Limb (tissue), 2 donors: ENCODE measurements at regions not wholly inside any gene's neighbourhood (a gene's known extent, or its start where the extent isn't known, plus 50 kb on each side); places are given as distances from the start of the nearest gene placed in this dataset.
"Not testable (repeated sequence)": the region's sequence is repeated elsewhere in the genome, so short reads cannot be mapped to it uniquely, and the experiment has no call there.

Source experiments
- DNase-seq, 2 donors: peaks; one replicate each; pipeline ENCODE4 v3.0.0-alpha.2; 2016; ENCODE audit errors: extremely low spot score in 2 of 2

- not testable (repeated sequence) for DNase-seq
Measured at GRCh38 chr6:170036367-170036766, 254.5 kb downstream of the DLL1 start.

GRCh38 chr6:170035901-170036304 is 255.0 kb downstream of the DLL1 start:
- no peak for DNase-seq

DNA sequence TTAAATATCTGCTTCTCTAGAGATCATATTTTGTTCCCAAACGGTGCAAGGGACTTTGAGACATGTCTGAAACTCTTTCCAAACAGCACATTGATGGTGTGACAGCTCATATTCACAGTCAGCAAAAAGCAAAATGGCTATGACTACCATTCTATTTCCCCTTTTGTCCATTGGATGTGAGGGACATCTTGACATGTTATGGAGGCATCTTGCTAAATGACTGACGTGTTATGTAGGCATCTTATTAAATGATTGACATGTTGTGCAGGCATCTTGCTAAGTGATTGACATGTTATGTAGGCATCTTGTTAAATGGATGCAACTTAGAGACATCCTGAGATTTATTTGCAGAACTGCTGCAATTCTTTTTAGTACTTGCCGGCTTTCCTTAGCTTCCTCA is 255.8 kb downstream of the DLL1 start:
- DNase-seq: no peak

GRCh38 chr6:170034294-170034693 is 256.6 kb downstream of the DLL1 start:
- DNase-seq: peak in 1 of 2 donors; percentile 12

DNA sequence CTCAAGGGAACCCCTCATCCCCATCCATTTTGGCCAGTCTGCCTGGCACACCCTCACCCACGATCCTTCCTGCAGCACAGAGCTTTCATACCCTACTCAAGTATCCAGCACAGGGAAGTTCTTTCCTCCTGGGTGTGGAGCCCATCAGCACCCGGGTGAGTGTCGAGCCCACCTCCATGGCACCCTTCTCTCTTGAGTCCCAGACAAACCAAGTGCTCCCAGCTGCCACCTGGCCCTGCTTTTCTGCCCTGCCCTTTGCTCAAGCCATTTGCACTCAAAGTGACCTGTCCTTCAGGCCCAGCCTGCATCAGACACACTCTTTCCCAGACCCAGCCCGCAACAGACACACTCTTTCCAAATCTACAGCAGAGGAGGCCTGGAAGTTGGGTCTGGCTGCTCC is 257.2 kb downstream of the DLL1 start:
- peak in 1 of 2 donors; percentile 6 for DNase-seq

GRCh38 chr6:170032706-170033309 is 258.1 kb downstream of the DLL1 start:
- peak in 1 of 2 donors; percentile 4 for DNase-seq

DNA sequence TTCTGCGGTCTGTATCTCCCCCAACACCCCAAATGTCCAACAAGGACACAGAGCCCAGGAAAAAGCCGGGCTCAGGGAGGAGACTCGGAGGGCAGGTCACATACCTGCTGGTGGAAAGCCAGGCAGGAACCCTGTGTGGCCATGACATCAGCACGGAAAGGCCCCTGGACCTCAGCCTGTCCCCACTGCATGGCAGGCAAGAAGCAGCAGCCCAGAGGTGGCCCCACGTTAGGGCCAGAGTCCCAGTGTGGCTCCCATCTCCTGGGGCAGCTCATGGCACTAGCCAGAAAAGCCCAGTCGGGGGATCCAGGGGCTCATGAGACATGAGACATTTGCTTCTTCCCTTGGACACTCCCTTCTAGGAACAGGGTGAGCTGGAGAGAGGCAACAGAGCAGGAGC is 258.7 kb downstream of the DLL1 start:
- peak in 1 of 2 donors; percentile 14 for DNase-seq

DNA sequence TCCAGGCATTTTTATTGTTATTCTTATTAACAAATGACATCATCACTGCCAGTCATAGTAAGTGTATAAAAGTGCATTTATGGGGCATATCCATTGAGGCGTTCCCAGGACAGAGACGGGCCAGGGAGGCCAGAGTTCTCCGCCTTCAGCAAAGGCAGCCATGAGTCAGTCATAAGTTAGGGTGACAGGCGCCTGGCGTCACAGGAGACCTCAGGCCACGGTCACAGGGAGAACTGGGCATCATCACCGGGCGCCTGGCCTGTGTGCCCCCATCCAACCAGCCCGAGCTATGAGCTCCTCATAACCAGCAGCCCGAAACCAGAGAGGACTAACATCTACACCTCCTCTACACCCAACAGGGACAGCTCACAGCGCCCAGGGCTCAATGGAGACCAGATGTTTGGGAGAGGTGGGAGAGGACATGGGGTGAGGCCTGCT is 259.2 kb downstream of the DLL1 start:
- peak in 1 of 2 donors; percentile 21 for DNase-seq

- DNase-seq: peak in 1 of 2 donors; percentile 28
Measured at GRCh38 chr6:170030821-170031471, 259.9 kb downstream of the DLL1 start.

DNA sequence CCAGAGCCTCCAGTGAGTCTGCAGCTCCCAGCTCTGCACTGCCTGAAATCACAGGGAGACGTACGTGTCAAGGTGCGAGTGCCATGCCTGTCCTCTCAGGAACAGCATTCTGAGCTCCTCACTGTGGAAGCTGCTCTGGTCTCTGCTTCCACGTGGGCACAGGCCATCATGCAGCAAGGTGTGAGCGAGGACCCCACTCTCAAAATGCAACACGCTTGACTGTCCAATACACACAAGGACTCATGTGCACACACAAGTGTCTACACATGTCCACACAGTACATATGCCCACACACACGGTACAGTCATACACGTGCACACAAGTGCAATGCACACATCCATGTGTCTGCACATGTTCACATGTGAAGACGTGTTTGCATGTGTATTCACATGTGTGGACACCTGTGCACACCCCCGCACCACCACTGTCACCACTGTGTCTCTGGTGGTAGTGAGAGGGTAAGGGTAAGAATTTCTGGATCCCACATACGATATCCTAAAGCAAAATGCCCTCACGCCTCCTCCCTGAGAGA is 260.5 kb downstream of the DLL1 start:
- DNase-seq: peak in 1 of 2 donors; percentile 6

DNA sequence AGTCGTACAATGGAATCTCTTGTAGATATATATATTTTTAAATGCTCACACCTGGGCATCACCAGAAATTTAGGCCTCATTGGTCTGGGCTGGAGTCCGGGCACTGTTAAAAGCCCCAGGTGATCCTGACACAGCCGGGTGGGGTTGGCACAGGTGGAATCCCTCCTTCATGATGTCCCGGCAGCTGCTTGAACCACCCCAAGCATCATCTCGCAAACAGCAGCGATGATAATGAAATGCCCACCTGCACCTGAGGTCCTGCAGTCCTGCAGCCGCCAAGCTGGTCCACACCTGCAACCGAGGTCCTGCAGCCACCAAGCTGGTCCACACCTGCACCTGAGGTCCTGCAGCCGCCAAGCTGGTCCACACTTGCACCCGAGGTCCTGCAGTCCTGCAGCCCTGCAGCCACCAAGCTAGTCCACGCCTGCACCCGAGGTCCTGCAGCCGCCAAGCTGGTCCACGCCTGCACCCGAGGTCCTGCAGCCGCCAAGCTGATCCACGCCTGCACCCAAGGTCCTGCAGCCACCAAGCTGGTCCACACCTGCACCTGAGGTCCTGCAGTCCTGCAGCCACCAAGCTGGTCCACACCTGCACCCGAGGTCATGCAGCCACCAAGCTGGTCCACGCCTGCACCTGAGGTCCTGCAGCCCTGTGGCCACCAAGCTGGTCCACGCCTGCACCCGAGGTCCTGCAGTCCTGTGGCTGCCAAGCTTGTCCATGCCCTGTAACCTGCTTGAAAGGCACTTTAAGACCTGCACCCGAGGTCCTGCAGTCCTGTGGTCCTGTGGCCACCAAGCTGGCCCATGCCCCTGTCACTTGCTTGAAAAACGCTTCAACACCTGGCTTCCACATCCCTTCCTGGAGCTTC is 261.2 kb downstream of the DLL1 start:
- DNase-seq: peak in 1 of 2 donors; percentile 21

DNA sequence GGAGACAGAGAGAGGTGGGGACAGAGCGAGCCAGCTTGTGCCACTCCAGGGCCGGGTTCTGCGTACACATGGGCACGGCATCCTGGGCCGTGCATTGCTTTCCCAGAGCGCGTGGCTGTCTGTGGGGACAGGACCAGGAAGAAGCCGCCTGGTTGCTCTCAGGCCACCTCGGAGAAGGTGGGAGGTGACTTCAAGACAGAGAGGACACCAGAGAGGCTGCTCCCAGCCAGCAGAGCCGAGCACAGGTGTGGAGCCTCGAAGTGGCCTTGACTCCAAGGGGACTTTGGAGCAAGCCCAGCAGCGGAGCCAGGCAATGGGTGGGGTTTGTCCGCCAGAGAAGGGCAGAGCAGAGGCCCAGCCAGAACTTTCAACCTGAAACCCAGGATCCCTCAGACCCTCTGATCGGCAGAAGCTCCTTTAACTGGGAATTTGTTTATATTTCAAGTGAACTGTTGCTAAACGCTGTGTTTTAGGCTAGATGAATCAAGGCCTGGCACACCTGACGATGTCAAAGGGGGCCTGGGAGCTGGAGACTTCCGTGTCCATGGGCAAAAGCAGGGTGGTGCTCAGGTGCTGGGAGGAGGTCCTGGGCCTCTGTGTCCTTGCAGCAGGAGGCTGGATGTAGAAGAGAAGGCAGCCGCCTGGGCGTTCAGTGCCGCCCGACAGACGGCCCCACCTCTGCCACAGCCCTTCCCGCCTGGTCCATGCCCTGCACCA is 262.1 kb downstream of the DLL1 start:
- peak in 1 of 2 donors; percentile 5 for DNase-seq

GRCh38 chr6:170027647-170028043 is 263.2 kb downstream of the DLL1 start:
- DNase-seq: no peak

DNA sequence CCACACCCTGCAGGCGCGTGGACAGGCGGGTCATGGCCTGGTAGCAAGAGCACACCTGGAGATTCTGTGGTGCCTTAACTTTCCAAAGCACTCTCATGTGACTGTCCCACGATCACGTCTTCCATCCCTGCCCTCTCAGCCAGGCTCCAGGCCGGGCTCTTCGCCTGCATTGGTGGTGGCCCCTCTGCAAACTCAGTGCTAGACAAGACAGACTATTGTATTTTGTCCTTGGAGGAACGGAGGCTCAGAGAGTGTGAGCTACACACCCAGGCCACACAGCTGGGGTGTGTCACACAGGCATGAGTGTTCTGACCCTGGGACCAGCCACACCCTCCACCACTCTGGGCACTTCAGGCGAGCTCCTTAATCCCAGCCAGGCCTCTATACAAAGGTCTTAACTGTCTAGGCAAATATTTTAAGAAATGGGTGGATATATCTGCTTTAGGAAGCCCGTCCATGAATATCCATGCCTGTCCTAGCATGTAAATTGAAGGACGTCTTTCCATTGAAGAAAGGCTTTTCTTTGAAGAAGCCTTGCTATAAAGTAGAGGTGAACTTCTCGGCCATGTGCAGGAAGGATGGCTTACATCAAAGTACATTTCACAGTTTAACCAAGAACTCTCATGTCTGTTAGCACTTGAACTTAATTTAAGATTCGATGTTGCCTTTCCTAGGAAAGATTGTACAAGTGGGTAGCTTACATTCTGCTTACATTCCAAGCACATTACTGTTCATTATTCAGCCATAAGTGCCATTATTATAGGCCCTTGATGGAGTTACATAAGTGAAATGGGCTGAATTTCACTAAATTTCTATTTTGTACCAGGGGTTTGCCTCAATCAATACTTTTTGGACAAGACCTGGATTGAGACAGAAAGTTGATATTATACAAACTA is 263.9 kb downstream of the DLL1 start:
- DNase-seq: no peak

- no peak for DNase-seq
Measured at GRCh38 chr6:170025935-170026750, 264.7 kb downstream of the DLL1 start.

DNA sequence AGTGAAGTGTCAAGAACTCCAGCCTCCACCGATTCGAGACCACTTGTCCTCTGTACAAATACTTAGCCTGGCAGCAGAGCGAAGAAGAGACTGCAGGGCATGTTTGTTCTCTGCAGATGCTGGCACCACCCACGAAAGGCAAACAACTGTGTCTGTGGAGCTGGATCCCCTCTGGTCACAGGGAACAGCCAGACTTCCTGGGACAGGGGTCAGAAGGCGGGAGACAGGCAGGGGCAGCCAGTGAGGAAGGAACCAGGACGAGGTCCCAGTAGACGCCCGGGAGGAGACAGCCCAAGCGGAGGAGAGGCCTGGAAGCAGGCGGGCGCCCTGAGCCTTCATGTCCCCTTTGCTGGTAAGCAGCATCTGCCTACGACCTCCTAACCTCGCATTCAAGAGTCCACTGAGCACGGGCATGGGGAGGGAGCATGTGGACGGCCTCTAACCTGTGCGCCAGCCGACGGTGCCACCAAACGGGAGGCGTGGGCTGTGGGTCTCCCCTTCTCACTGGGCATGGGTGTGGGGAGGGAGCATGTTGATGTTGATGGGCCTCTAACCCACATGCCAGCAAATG is 265.5 kb downstream of the DLL1 start:
- no peak for DNase-seq

DNA sequence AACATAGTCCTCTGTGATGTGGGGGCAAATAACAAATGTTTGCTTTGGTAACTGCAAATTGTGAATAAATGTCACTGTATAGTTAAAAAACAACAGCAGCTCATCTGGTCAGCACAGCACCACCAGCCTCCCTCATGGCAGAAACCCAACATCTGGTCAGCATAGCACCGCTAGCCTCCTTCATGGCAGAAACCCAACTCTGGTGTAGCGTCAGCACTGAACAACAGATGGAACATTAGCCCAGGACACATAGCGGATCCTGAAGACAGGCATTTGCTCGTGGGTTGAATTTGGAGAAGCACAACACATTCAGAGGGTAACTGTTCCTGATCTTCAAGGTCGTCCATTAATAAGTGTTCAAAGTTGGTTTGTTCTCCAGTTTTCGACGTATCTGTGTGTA is 265.9 kb downstream of the DLL1 start:
- DNase-seq: peak; percentile 70 to 72

- DNase-seq: no peak
Measured at GRCh38 chr6:170023620-170024521, 267.0 kb downstream of the DLL1 start.
